HG02885 (cell line): ENCODE measurements at regions not wholly inside any gene's neighbourhood (a gene's known extent, or its start where the extent isn't known, plus 50 kb on each side); places are given as distances from the start of the nearest gene placed in this dataset.
"Not testable (repeated sequence)": the region's sequence is repeated elsewhere in the genome, so short reads cannot be mapped to it uniquely, and the experiment has no call there.

ENCODE experiments used
- ATAC-seq: cut with Tn5 transposase; IDR thresholded peaks from one replicate; pipeline ENCODE4 v1.9.1; 2021; ENCODE audit warnings: mild to moderate bottlenecking; ENCODE audit not compliant: unreplicated experiment, poor library complexity

GRCh38 chr5:77910602-77911188 is 134.6 kb upstream of the TBCA start:
- no peak for ATAC-seq

GRCh38 chr5:77909237-77909636 is 133.1 kb upstream of the TBCA start:
- no peak for ATAC-seq

- ATAC-seq, result no peak
These were observed 132.6 kb upstream of the TBCA start for GRCh38 chr5:77908787-77909186.

GRCh38 chr5:77907786-77908185 is 131.6 kb upstream of the TBCA start:
- no peak for ATAC-seq

GRCh38 chr5:77906806-77907205 is 130.7 kb upstream of the TBCA start:
- no peak for ATAC-seq

- ATAC-seq, result no peak
These were observed 128.2 kb upstream of the TBCA start for GRCh38 chr5:77904362-77904761.

GRCh38 chr5:77900691-77901090 is 124.6 kb upstream of the TBCA start:
- no peak for ATAC-seq

GRCh38 chr5:77898385-77898784 is 122.2 kb upstream of the TBCA start:
- ATAC-seq, result no peak

GRCh38 chr5:77896338-77896737 is 120.2 kb upstream of the TBCA start:
- ATAC-seq, result no peak

GRCh38 chr5:77894103-77894502 is 118.0 kb upstream of the TBCA start:
- not testable (repeated sequence) for ATAC-seq

- no peak for ATAC-seq
These were observed 117.2 kb upstream of the TBCA start for GRCh38 chr5:77893225-77893860.

GRCh38 chr5:77892061-77893010 is 116.2 kb upstream of the TBCA start:
- ATAC-seq, result no peak

- no peak for ATAC-seq
These were observed 109.4 kb upstream of the TBCA start for GRCh38 chr5:77885519-77885918.

GRCh38 chr5:77882670-77883257 is 106.6 kb upstream of the TBCA start:
- ATAC-seq, result no peak

GRCh38 chr5:77881528-77881927 is 105.4 kb upstream of the TBCA start:
- no peak for ATAC-seq

- ATAC-seq, result no peak
These were observed 101.6 kb upstream of the TBCA start for GRCh38 chr5:77877516-77878355.

GRCh38 chr5:77876862-77877502 is 100.8 kb upstream of the TBCA start:
- ATAC-seq, result no peak

- no peak for ATAC-seq
These were observed 100.2 kb upstream of the TBCA start for GRCh38 chr5:77876316-77876715.

GRCh38 chr5:77874691-77875090 is 98.6 kb upstream of the TBCA start:
- ATAC-seq, result no peak

- ATAC-seq, result no peak
These were observed 97.1 kb upstream of the TBCA start for GRCh38 chr5:77873239-77873638.
